SIG-M5 treated with dmso at 0.1 percent for 504 hours (cell line): ENCODE measurements at regions not wholly inside any gene's neighbourhood (a gene's known extent, or its start where the extent isn't known, plus 50 kb on each side); places are given as distances from the start of the nearest gene placed in this dataset.

Experiments
- DNase-seq: peaks from one replicate; lab custom pipeline; 2025; ENCODE audit not compliant: unreplicated experiment; lab: John Stamatoyannopoulos, UW

DNA sequence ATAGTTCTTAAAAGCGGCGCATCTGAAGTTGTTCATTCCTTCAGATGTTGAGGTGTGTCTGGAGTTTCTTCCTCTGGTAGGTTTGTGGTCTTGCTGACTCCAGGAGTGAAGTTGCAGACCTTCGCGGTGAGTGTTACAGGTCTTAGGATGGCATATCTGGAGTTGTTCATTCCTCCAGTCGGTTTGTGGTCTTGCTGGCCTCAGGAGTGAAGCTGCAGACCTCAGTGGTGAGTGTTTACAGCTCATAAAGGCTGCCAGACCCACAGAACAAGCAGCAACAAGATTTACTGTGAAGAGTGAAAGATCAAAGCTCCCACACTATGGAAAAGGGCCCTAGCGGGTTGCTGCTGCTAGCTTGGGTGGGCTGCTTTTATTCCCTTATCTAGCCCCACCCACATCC is 201.7 kb upstream of the PDGFD start:
- DNase-seq: no peak

DNA sequence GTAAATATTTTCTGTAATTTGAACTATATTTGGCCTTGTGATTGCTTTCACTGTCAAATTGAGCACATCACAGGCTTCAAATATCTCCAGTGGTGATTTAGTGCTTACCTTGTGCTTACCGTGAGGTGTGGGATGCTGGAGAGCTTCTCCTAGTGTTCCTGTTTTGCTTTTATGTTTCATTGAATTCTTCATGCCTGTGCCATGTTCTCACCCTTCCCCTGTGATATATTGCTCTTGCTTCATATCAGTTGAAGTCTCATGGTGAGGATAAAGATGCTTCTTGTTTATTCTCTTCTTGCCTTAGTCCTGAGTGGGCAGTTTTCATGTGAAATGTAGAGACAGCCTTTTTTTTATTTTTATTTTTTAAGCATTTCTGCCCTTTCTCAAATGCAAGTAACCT is 198.0 kb upstream of the PDGFD start:
- DNase-seq: no peak

DNA sequence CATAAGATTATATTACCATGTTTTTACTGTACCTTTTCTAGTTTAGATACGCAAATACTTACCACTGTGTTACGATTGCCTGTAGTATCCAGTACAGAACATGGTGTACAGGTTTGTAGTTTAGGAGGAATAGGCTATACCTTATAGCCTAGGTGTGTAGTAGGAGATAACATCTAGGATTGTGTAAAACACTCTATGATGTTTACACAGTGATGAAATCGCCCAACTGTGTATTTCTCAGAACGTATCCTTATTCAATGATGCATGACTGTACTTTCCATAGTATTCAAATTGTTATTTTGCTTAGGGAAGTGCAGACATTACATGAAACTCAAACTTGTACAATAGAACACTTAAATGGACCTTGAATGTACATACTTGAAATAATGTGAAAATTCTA is 188.1 kb upstream of the PDGFD start:
- no peak for DNase-seq

DNA sequence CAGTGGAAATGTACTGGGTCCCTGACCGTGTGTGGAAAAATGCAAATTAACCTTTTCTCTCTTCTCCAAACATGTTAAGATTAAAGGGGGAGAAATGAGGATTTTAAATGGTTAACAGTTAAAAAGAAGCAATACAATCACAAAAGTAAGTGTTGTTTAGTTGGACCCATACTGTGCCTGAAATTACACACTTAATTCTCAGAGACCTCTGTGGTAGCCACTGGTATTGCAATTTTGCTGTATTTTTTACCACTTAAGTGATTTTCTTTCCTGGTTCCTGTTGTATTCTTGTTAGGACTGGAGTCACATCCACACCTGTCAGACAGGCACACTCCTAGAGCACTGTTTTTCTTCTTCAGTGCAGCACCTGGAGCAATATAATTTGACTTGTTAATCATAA is 179.6 kb upstream of the PDGFD start:
- DNase-seq: no peak

DNA sequence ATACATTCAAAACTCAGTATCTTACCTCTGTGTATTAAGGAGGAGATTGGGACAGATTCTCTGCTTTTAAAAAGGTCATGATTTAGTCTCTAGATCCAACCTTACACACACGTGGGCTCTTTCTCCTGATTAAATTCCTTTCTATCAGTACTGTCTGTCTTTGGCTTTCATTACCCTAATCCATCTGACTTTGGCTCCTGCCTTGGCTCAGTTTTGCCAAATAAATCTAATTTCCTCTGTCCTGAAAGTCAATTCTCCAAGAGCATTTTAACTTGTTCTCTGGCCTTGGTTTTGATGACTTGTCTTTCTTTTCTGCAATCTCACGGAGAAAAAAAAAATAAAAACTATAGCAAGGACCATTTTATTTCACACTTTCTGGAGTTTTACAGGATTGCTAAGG is 176.6 kb upstream of the PDGFD start:
- no peak for DNase-seq

DNA sequence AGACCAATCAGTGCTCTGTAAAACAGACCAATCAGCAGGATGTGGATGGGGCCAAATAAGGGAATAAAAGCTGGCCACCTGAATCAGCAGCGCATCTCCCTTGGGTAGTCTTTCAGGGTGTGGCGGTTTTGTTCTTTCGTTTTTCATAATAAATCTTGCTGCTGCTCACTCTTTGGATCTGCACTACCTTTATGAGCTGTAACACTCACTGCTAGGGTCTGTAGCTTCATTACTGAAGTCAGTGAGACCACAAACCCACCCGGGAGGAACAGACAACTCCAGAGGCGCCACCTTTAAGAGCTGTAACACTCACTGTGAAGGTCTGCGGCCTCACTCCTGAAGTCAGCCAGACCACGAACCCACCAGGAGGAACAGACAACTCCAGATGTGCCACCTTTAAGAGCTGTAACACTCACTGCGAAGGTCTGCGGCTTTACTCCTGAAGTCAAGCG is 175.5 kb upstream of the PDGFD start:
- no peak for DNase-seq

DNA sequence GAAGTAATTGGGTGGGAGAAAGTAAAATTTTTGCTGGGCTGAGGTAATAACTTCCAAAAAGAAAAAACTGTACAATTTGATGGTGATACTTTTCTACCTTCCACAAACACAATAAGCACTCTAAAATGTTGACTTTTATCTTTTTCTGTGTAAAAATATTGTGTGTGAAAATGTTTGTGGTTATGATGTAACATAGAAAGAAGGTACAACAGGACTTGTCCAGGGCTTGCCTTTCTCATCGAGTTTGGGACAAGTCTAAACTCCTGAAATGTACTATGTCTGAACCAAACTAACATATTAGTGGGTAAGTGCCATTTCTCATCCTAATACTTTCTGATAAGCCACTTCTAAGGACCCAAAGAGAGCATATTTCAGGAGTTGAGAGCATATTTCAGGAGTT is 174.2 kb upstream of the PDGFD start:
- no peak for DNase-seq

DNA sequence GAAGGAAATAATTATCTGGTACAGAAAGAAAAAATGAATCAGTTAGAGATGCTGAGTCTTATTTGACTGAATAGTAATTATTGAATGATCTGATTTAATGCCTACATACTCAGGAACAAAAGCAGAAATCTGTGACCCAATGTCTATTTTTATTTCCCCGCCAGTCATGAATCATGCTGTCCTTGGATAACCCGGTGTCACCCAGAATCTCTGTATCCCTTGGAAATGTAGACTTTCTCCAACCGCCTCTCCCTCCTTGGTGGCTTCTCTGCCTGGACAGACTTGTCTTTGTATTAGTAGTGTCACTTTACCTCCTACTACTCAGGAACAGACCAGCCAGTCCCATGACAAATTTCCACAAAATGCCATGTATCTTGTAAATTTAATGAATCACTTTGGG is 173.3 kb upstream of the PDGFD start:
- DNase-seq: no peak

DNA sequence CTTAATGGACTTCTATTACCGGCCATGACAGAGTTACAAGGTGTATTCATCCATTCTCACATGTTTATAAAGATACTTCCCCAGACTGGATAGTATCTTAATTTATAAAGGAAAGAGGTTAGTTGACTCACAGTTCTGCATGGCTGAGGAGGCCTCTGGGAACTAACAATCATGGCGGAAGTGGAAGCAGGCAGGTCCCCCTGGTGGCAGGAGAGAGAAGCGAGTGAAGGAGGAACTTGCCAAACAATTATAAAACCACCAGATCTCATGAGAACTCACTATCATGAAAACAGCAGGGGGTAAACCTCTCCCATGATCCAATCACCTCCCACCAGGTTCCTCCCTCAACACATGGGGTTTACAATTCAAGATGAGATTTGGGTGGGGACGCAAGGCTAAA is 170.0 kb upstream of the PDGFD start:
- no peak for DNase-seq

DNA sequence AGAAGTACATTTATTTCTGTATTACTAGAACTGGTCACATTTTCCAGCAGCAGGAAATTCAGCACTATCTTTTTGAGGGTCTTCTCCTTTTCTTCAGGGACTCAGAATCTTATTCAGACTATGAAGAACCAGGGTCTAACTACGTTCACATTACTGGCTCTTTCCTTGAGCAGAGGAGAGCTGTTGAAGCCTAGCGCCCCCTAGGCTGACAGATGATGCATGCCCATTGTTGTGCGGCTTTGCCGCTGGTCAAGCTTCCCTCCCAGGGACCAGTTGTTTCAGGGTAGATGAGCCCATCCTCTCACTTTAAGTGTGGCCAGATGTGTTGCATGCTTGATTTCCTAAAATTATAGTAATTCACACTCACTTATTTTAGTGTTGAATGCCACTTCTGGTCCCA is 168.2 kb upstream of the PDGFD start:
- no peak for DNase-seq

DNA sequence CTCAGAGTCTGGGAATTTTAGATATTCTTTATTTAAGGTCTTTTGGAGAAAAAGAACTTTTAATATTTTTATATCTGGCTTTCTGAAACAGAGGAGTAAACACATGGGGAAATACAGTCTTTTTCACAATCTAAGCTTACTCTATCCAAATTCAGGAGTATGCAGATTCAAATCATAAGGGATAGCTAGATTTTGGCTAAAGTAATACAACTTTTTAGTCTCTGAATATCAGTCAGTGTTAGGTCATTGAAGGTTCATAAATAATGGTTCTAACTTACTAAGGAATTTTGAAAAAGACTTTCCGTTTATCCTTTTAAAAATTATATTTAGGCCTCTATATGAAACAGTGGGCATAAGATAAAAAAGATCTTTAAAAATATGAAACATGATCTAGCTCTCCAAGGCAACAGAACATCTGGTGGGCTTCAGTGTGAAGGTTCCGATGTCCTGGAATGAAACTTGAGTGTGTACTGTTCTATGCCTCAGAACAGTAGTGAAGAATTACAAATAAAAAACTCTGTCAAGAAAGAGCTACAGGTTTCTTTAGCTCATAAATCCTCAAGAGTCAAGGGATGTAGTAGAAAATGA is 165.2 kb upstream of the PDGFD start:
- DNase-seq: no peak

DNA sequence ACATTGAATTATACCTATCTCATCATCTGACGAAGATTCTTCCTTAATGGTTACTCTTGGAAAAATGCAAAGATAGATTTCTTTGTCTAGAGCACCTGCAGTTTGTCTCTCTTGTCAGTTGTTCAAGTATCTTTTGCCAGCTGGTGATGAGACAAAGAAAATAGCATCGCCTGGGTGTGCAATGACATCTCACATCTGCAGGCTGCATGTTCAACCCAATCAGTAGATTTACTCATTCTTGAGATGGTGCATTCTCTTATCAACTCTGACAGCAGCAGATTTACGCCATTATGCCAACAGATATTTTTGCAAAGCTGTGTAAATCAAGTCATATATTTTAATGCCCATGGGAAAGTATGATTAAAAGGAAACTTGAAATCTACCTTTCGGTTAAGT is 164.6 kb upstream of the PDGFD start:
- no peak for DNase-seq

DNA sequence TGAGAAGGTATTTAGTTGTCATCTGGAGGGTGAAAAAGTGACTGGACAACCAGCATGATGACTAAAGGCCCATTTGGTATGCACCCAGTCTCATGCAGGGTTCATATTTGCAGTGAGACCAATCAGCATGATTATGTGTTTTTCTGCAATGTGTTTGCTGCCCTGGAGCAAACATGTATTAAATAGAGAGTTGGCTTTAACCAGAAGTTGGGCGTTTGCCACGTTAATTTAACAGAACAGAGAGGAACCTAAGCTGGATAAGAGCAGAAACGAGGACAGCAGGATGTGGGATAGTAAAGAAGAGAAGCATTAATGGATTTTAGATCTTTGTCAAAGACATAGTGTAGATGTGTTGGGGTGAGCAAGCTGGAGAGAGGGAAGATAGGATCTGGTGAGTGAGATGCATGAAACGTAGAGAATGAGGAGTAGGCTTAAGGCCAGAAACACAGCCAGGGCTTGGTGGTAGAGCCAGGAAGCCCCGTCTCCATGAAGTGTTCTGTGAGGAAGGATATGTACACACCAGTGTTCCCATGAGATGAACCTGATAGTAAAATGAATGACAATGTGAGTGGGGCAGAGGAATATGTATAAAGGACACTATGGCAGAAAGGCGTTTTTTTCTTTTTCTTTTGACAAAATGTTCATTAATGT is 164.0 kb upstream of the PDGFD start:
- no peak for DNase-seq

DNA sequence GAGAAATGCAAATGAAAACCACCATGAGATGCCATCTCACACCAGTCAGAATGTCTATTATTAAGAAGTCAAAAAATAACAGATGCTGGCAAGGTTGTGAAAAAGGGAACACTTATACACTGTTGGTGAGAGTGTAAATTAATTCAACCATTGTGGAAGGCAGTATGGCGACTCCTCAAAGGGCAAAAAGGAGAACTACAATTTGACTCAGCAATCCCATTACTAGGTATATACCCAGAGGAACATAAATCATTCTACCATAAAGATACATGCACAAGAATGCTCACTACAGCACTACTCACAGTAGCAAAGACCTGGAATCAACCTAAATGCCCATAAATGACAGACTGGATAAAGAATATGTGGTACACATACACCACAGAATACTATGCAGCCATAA is 161.1 kb upstream of the PDGFD start:
- DNase-seq: no peak

DNA sequence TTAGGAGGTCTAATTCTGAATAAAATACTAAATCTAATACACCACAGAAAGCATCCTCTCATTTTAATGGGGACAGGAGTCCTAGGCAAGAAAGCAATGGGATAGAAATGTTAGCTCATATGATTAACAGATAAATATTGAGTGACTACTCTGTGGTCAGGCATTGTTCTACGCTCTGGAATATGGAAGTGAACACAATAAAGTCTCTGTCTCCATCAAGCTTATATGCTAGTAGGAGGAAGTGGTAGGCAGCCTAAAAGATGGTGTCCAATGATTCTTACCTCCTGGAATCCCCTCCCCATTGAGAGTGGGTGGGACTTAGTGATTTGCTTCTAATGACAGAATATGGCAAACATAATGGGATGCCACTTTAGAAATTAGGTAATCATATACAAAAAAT is 160.3 kb upstream of the PDGFD start:
- DNase-seq: no peak

DNA sequence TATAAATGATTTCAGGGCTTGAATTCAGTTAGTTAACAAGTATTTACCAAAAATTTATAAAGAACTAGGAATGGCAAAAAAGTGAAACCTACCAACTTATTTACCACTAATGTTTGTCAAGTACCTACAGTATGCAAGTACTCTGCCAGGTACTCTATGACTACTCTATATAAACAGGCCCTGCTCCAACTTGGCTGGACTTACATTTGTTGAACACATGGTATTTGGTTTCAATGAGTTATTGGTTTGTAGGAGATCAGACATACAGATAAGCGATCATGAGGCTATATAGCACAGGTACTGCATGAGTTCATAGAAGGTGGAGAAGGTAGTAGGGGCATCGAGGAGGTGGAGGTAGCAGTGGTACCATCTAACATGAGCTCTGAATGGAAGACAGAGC is 159.9 kb upstream of the PDGFD start:
- DNase-seq: no peak

DNA sequence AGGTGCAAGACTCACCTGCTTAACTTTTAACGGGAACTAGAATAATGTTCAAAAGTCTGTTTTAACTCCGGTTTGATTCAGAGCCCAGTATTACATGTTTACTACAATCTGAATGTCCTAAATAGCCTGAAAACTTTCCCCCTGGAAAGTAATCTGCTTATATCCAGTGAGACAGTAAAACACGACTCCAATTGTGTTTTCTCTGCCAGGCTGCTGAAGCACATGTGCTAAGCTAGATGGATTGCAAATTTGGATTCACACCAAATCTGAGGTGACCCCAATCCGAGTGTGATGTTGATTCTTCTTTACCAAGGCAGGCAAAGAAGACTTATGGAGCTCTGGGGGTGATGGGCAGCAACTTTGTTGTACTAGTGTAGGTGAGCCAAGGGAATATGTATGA is 158.7 kb upstream of the PDGFD start:
- DNase-seq: no peak

DNA sequence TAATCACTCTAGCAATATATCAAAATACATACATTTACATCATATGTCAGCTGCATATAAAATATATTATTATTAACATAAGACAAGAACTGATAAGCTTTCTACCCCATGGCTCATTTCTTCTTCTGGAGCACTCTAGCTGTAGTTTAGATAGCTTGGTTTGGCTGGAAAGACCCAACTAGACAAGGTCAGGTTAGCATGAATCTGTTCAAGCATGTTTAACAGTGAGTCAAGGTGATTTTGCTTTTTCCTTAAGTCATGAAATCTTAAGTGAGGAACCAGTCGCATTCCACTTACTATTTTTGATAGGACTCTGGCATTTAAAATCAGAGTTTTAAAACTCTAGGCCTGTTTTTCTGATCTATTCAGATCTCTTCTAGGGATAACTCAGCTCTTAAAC is 157.0 kb upstream of the PDGFD start:
- no peak for DNase-seq

DNA sequence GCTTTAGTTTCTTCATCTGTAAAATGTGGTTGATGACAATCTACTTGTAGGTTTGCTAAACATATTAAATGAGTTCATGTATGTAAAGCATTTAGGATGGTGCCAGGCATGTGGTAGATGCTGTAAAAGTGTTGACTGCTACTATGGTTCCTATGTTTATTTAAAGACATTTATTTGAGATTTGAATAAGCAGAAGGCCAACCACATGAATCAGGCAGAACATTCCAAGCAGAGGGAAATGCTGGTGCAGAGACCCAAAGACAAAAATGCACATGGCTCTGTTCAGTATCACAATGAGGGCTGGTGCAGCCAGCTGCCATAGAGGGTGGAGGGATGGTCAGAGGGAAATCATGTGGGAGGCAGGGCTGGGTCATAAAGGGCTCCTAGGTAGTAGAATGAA is 156.2 kb upstream of the PDGFD start:
- no peak for DNase-seq

DNA sequence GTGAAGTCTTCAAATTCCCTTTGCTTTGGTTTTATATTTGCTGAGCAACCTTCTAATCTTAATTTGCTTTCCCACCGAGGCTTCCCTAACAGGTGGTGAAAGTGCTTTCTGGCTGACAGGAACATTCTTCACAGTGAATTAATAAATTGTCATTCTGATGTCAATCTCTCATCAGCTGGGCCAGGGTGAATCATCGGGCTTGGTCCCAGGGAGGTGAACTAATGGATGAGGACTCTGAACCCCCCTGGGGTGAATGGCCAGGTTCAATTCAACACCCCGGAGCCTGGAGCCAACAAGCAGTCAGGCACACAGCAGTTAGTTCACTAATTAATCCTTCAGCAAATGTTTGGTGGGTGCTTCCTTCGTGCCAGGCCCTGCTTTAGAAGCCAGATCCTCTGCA is 155.4 kb upstream of the PDGFD start:
- DNase-seq: no peak

DNA sequence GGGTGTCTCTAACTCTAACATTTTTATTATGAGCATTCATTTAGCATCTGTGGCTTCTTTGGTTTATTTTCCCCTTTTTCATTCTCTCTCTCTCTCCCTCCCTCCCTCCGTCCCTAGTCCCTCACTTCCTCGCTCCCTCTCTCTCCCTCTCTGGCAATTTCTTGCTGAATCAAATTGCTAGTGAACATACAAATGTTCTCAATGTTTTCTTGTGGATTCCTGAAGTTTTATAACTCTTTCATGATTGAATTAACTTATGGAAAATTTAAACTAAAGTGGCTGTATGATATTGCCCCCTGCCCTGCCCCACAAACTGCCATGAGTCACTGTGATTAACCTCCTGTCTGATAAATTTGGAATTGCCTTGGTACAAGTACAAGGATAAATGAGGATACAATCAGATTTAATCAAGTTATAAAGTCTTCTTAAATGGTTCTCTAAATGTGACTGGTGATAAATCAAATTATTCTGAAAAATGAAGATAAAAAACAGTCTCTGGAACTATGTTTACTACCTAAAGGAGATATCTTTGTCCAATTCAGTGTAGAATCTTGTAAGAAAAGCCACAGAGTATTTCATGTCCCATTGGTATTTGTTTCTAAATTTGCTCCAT is 143.0 kb upstream of the PDGFD start:
- DNase-seq: no peak

DNA sequence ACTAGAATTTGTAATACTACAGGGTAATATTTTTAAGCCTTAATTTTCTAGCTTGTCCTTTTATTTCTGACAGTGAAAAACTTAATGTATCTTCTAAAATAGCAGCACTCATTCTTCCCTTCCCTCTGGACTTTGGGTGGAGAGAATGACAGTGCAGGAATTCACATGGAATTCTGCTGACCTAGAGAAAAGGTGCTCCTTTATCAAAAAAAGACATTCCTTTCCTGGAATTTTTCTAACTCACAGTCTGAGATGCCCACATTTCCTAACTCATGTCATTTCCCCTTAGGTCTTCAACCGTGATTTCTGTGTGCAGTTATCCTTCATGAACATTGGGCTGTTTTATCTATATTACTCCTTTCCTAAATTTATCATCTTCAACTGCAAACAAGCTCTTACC is 137.8 kb upstream of the PDGFD start:
- DNase-seq: no peak

DNA sequence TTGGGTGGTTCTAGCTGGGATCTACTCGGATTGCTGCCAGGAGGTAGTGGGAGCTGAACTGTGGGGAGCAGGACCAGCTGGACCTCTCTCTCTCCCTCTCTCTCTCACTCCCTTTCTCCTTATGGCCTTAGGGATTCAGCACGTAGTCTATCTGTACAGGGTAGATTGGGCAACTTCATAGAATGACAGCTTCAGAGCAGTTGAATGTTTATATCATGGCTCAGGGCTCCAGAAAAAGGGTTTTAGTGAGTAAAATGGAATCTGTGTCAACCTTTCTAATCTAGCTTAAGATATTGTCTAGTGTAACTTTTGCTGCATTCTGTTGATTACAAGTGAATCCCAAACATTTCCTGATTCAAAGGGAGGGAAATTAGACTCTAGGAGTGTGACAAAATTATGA is 127.7 kb upstream of the PDGFD start:
- no peak for DNase-seq
